ENCODE measurements at regions not wholly inside any gene's neighbourhood (a gene's known extent, or its start where the extent isn't known, plus 50 kb on each side); places are given as distances from the start of the nearest gene placed in this dataset.
"Not testable (repeated sequence)": the region's sequence is repeated elsewhere in the genome, so short reads cannot be mapped to it uniquely, and the experiment has no call there.

- DNase-seq, result not testable (repeated sequence)
These were observed 784.6 kb downstream of the TTLL7 start for GRCh38 chr1:83214317-83214716.

GRCh38 chr1:83213648-83214047, 785.3 kb downstream of the TTLL7 start:
- DNase-seq, result not testable (repeated sequence)

GRCh38 chr1:83212033-83212432, 786.9 kb downstream of the TTLL7 start:
- DNase-seq, result not testable (repeated sequence)

- not testable (repeated sequence) for DNase-seq
These were observed 790.4 kb downstream of the TTLL7 start for GRCh38 chr1:83208540-83208939.

GRCh38 chr1:83194610-83195009, 804.3 kb downstream of the TTLL7 start:
- not testable (repeated sequence) for DNase-seq

GRCh38 chr1:83182033-83182728, 816.8 kb downstream of the TTLL7 start:
- not testable (repeated sequence) for DNase-seq

- DNase-seq, result not testable (repeated sequence)
These were observed 818.3 kb downstream of the TTLL7 start for GRCh38 chr1:83180621-83181020.

- not testable (repeated sequence) for DNase-seq
These were observed 831.3 kb downstream of the TTLL7 start for GRCh38 chr1:83167634-83168033.

- DNase-seq, result not testable (repeated sequence)
These were observed 835.0 kb downstream of the TTLL7 start for GRCh38 chr1:83163879-83164475.

- DNase-seq, result not testable (repeated sequence)
These were observed 840.0 kb downstream of the TTLL7 start for GRCh38 chr1:83158924-83159323.

- DNase-seq, result not testable (repeated sequence)
These were observed 844.6 kb downstream of the TTLL7 start for GRCh38 chr1:83154306-83154705.

- not testable (repeated sequence) for DNase-seq
These were observed 847.6 kb downstream of the TTLL7 start for GRCh38 chr1:83151167-83151898.

GRCh38 chr1:83150479-83150878, 848.5 kb downstream of the TTLL7 start:
- DNase-seq, result not testable (repeated sequence)

GRCh38 chr1:83145820-83146219, 853.1 kb downstream of the TTLL7 start:
- not testable (repeated sequence) for DNase-seq

GRCh38 chr1:83142802-83143201, 856.1 kb downstream of the TTLL7 start:
- not testable (repeated sequence) for DNase-seq

GRCh38 chr1:83135524-83136157, 863.3 kb downstream of the TTLL7 start:
- DNase-seq, result not testable (repeated sequence)

GRCh38 chr1:83134322-83135014, 864.5 kb downstream of the TTLL7 start:
- not testable (repeated sequence) for DNase-seq

GRCh38 chr1:83131692-83131955, 867.3 kb downstream of the TTLL7 start:
- DNase-seq, result no peak

GRCh38 chr1:83130886-83131691, 867.8 kb downstream of the TTLL7 start:
- DNase-seq, result no peak

GRCh38 chr1:83129107-83129506, 869.8 kb downstream of the TTLL7 start:
- no peak for DNase-seq

GRCh38 chr1:83125456-83125855, 873.5 kb downstream of the TTLL7 start:
- DNase-seq, result no peak

- no peak for DNase-seq
These were observed 875.9 kb downstream of the TTLL7 start for GRCh38 chr1:83123019-83123418.

All from stimulated activated CD4-positive, alpha-beta T cell treated with anti-CD3 and anti-CD28 coated beads, Interleukin-1b, Interleukin-23, amount 100 ng/mL, for 48 hours (primary cell).